C4-2B (cell line): ENCODE measurements at regions not wholly inside any gene's neighbourhood (a gene's known extent, or its start where the extent isn't known, plus 50 kb on each side); places are given as distances from the start of the nearest gene placed in this dataset.

ENCODE experiments used
- ZFX ChIP-seq: fragments of 450-650 bp; IDR thresholded peaks from 2 replicates; pipeline ENCODE4 v1.6.1; 2017
- TF ChIP-seq, protein P1 (sequence below): fragments of 450-650 bp; conservative IDR thresholded peaks from 2 replicates; pipeline ENCODE4 v1.5.1; 2017; ENCODE audit warnings: mild to moderate bottlenecking

DNA sequence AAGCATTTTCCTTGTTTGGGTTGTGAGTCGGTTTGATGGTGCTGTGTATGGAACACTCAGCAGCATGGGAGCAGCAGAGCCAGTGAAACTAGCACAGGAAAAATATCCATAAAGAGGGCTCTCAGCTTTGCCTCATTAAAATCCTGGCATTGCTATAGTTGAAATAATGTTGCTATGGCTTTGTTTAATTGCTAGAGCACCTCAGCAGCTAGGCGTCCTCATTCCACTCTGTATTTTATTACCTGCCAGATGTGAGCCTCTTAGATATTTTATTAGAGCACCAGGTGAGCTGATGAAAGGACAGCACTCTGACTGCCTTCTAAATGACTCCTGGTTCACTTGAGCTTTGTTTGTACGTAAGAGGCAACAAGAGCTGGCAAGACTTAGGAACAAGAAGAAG, 232.4 kb downstream of the MTX2 start:
- TF ChIP-seq, protein P1, sequence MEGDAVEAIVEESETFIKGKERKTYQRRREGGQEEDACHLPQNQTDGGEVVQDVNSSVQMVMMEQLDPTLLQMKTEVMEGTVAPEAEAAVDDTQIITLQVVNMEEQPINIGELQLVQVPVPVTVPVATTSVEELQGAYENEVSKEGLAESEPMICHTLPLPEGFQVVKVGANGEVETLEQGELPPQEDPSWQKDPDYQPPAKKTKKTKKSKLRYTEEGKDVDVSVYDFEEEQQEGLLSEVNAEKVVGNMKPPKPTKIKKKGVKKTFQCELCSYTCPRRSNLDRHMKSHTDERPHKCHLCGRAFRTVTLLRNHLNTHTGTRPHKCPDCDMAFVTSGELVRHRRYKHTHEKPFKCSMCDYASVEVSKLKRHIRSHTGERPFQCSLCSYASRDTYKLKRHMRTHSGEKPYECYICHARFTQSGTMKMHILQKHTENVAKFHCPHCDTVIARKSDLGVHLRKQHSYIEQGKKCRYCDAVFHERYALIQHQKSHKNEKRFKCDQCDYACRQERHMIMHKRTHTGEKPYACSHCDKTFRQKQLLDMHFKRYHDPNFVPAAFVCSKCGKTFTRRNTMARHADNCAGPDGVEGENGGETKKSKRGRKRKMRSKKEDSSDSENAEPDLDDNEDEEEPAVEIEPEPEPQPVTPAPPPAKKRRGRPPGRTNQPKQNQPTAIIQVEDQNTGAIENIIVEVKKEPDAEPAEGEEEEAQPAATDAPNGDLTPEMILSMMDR: no peak
- TF ChIP-seq ZFX: no peak
